Neural cell (in vitro differentiated cells): ENCODE measurements at regions not wholly inside any gene's neighbourhood (a gene's known extent, or its start where the extent isn't known, plus 50 kb on each side); places are given as distances from the start of the nearest gene placed in this dataset.

Experiments used
- H2AFZ ChIP-seq: fragments of 200-600, 300-800 bp; sonication (generic), shearing (Covaris generic); 2 replicates; pipeline ENCODE4 v1.6.0; 2014; ENCODE audit warnings: low read depth, mild to moderate bottlenecking, antibody characterized with exemption, low read length, moderate library complexity
- H3F3A ChIP-seq: fragments of 200-600 bp; shearing (Covaris generic); 2 replicates; pipeline ENCODE4 v1.6.1; 2016; ENCODE audit warnings: mild to moderate bottlenecking, moderate library complexity, mixed read lengths, antibody characterized with exemption, low read length; ENCODE audit not compliant: insufficient read depth, poor library complexity, severe bottlenecking
- H3K27ac ChIP-seq: fragments of 200-600, 300-800 bp; sonication (generic), shearing (Covaris generic); 2 replicates; pipeline ENCODE4 v1.5.1; 2014; ENCODE audit warnings: mild to moderate bottlenecking, low read length, moderate library complexity
- H3K27me3 ChIP-seq: fragments of 300-800, 200-600 bp; sonication (generic), shearing (Covaris generic); 2 replicates; pipeline ENCODE4 v1.6.0; 2014; ENCODE audit warnings: mild to moderate bottlenecking, low read depth, low read length, moderate library complexity; ENCODE audit not compliant: insufficient read depth
- H3K36me3 ChIP-seq: fragments of 300-800, 200-600 bp; sonication (generic), shearing (Covaris generic); 2 replicates; pipeline ENCODE4 v1.5.1; 2014; ENCODE audit warnings: mild to moderate bottlenecking, antibody characterized with exemption, low read length, moderate library complexity; ENCODE audit not compliant: insufficient read depth
- H3K4me2 ChIP-seq: fragments of 300-800, 200-600 bp; sonication (generic), shearing (Covaris generic); 2 replicates; pipeline ENCODE4 v1.6.0; 2014; ENCODE audit warnings: mild to moderate bottlenecking, low read length
- H3K4me3 ChIP-seq: fragments of 300-800, 200-600 bp; sonication (generic), shearing (Covaris generic); 2 replicates; pipeline ENCODE4 v1.5.1; 2014; ENCODE audit warnings: mild to moderate bottlenecking, low read length, moderate library complexity
- H3K79me2 ChIP-seq: fragments of 200-600 bp; shearing (Covaris generic); replicated peaks from 2 replicates; pipeline ENCODE4 v1.6.0; 2014; ENCODE audit warnings: mild to moderate bottlenecking, low read length, moderate library complexity; ENCODE audit not compliant: insufficient read depth
- H3K9ac ChIP-seq: fragments of 300-800, 200-600 bp; sonication (generic), shearing (Covaris generic); 2 replicates; pipeline ENCODE4 v1.6.1; 2016; ENCODE audit warnings: mild to moderate bottlenecking, low read length, mixed read lengths
- H3K9me2 ChIP-seq: fragments of 200-600 bp; shearing (Covaris generic); 2 replicates; pipeline ENCODE4 v1.6.1; 2016; ENCODE audit warnings: mild to moderate bottlenecking, low read length, mixed read lengths; ENCODE audit not compliant: insufficient read depth
- H3K9me3 ChIP-seq: fragments of 200-600, 300-800 bp; sonication (generic), shearing (Covaris generic); 2 replicates; pipeline ENCODE4 v1.6.1; 2016; ENCODE audit warnings: mild to moderate bottlenecking, mixed run types, low read length, moderate library complexity, mixed read lengths
- H4K20me1 ChIP-seq: fragments of 200-600 bp; shearing (Covaris generic); 2 replicates; pipeline ENCODE4 v1.6.1; 2016; ENCODE audit warnings: mild to moderate bottlenecking, mixed run types; ENCODE audit not compliant: insufficient read depth
- EP300 ChIP-seq: fragments of 450-650 bp; conservative IDR thresholded peaks from 2 replicates; pipeline ENCODE4 v1.6.1; 2014; ENCODE audit warnings: antibody characterized with exemption, mild to moderate bottlenecking, moderate library complexity; ENCODE audit not compliant: poor library complexity, severe bottlenecking
- EZH2 ChIP-seq: fragments of 200-600, 300-800 bp; shearing (Covaris generic), sonication (generic); IDR thresholded peaks from 2 replicates; pipeline ENCODE4 v1.6.1; 2014; ENCODE audit warnings: antibody characterized with exemption, low read length, borderline replicate concordance, mild to moderate bottlenecking; ENCODE audit not compliant: insufficient read depth, poor library complexity, severe bottlenecking
- MXI1 ChIP-seq: fragments of 450-650 bp; conservative IDR thresholded peaks from 2 replicates; pipeline ENCODE4 v1.6.1; 2014; ENCODE audit warnings: antibody characterized with exemption, mild to moderate bottlenecking; ENCODE audit not compliant: poor library complexity, severe bottlenecking
- POLR2AphosphoS5 ChIP-seq: IDR thresholded peaks from 2 replicates; pipeline ENCODE4 v1.6.1; 2012
- RAD21 ChIP-seq: fragments of 450-650 bp; conservative IDR thresholded peaks from 2 replicates; pipeline ENCODE4 v1.6.1; 2014; ENCODE audit warnings: antibody characterized with exemption, mild to moderate bottlenecking, moderate library complexity
- SMC3 ChIP-seq: fragments of 450-650 bp; conservative IDR thresholded peaks from 2 replicates; pipeline ENCODE4 v1.6.1; 2014; ENCODE audit warnings: antibody characterized with exemption, mild to moderate bottlenecking, moderate library complexity; ENCODE audit not compliant: poor library complexity
- TAF1 ChIP-seq: IDR thresholded peaks from 2 replicates; pipeline ENCODE4 v1.6.1; 2012; ENCODE audit warnings: low read depth
- TF ChIP-seq, protein P1 (sequence below): IDR thresholded peaks from 2 replicates; pipeline ENCODE4 v1.6.1; 2012; ENCODE audit warnings: borderline replicate concordance
- TF ChIP-seq, protein P2 (sequence below): fragments of 450-650 bp; IDR thresholded peaks from 2 replicates; pipeline ENCODE4 v1.5.1; 2014; ENCODE audit warnings: antibody characterized with exemption, mild to moderate bottlenecking, moderate library complexity; ENCODE audit not compliant: poor library complexity, severe bottlenecking

DNA sequence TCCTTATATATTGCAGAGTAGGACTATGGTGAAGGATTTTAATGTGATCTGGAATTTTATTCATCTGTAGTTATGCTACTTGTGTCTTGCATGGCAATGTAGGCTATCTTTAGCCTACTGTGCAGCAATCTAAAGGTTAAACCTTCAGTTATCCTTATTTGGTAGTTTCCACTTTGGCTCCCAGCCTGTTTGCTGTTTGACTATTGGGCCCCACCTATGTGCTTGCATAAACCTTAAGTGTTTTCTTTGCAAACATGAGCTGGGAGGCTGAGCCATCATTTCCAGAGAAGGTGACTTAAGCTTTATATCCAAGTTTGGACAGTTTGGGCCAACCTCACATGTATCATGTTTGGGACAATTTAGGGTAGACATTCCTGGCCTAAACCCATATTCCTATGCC lies 537.5 kb downstream of the BTBD3 start:
- no peak overlapping the region for H3K4me2 ChIP-seq
- no peaks in the 10 kb centered on the region for H4K20me1 ChIP-seq
- H3K9ac ChIP-seq: no peak overlapping the region
- TF ChIP-seq EP300 (no peak), EZH2 (no peak), TAF1 (no peak), RAD21 (no peak), SMC3 (no peak), POLR2AphosphoS5 (no peak), MXI1 (no peak)
- TF ChIP-seq, protein P1, sequence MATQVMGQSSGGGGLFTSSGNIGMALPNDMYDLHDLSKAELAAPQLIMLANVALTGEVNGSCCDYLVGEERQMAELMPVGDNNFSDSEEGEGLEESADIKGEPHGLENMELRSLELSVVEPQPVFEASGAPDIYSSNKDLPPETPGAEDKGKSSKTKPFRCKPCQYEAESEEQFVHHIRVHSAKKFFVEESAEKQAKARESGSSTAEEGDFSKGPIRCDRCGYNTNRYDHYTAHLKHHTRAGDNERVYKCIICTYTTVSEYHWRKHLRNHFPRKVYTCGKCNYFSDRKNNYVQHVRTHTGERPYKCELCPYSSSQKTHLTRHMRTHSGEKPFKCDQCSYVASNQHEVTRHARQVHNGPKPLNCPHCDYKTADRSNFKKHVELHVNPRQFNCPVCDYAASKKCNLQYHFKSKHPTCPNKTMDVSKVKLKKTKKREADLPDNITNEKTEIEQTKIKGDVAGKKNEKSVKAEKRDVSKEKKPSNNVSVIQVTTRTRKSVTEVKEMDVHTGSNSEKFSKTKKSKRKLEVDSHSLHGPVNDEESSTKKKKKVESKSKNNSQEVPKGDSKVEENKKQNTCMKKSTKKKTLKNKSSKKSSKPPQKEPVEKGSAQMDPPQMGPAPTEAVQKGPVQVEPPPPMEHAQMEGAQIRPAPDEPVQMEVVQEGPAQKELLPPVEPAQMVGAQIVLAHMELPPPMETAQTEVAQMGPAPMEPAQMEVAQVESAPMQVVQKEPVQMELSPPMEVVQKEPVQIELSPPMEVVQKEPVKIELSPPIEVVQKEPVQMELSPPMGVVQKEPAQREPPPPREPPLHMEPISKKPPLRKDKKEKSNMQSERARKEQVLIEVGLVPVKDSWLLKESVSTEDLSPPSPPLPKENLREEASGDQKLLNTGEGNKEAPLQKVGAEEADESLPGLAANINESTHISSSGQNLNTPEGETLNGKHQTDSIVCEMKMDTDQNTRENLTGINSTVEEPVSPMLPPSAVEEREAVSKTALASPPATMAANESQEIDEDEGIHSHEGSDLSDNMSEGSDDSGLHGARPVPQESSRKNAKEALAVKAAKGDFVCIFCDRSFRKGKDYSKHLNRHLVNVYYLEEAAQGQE: no peak
- TF ChIP-seq, protein P2, sequence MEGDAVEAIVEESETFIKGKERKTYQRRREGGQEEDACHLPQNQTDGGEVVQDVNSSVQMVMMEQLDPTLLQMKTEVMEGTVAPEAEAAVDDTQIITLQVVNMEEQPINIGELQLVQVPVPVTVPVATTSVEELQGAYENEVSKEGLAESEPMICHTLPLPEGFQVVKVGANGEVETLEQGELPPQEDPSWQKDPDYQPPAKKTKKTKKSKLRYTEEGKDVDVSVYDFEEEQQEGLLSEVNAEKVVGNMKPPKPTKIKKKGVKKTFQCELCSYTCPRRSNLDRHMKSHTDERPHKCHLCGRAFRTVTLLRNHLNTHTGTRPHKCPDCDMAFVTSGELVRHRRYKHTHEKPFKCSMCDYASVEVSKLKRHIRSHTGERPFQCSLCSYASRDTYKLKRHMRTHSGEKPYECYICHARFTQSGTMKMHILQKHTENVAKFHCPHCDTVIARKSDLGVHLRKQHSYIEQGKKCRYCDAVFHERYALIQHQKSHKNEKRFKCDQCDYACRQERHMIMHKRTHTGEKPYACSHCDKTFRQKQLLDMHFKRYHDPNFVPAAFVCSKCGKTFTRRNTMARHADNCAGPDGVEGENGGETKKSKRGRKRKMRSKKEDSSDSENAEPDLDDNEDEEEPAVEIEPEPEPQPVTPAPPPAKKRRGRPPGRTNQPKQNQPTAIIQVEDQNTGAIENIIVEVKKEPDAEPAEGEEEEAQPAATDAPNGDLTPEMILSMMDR: no peak
- H3K9me3 ChIP-seq: no peaks in the 10 kb centered on the region
- no peak overlapping the region for H3K27ac ChIP-seq
- no peaks in the 10 kb centered on the region for H3K79me2 ChIP-seq
- no peaks in the 10 kb centered on the region for H3K9me2 ChIP-seq
- no peak overlapping the region for H2AFZ ChIP-seq
- H3F3A ChIP-seq: no peaks in the 10 kb centered on the region
- no peaks in the 10 kb centered on the region for H3K27me3 ChIP-seq
- H3K4me3 ChIP-seq: no peak overlapping the region
- H3K36me3 ChIP-seq: no peaks in the 10 kb centered on the region

DNA sequence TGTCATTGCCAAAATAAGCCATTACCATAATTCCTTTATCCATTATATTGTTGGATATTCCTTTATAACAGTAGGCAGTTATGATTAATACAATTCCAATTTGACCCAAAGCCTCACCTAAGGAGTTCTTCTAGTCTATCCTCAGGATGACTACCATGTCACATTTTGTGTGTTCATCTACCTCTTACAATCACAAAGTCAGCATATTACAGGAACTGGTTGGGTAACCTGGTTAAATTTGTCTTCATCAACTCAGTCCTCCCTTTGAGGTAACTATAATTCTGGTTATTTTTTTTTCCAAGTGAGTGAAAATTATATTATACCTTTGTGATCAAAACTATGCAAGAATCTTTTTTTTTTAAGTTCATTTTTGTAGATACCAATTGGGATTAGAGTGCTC lies 540.5 kb downstream of the BTBD3 start:
- Histone ChIP-seq H3K9me3 (no peaks in the 10 kb centered on the region), H2AFZ (no peak overlapping the region), H3K9me2 (no peaks in the 10 kb centered on the region), H3K27me3 (no peaks in the 10 kb centered on the region), H3F3A (no peaks in the 10 kb centered on the region), H3K9ac (no peak overlapping the region), H3K79me2 (no peaks in the 10 kb centered on the region), H3K4me2 (no peak overlapping the region), H4K20me1 (no peaks in the 10 kb centered on the region), H3K4me3 (no peak overlapping the region), H3K27ac (no peak overlapping the region), H3K36me3 (no peaks in the 10 kb centered on the region)
- TF ChIP-seq POLR2AphosphoS5: no peak
- TF ChIP-seq, protein P1: no peak
- TF ChIP-seq EP300: no peak
- TF ChIP-seq RAD21: no peak
- no peak for TF ChIP-seq SMC3
- TF ChIP-seq TAF1: no peak
- TF ChIP-seq, protein P2: no peak
- no peak for TF ChIP-seq MXI1
- TF ChIP-seq EZH2: no peak
